HK-2 (cell line): ENCODE measurements at regions not wholly inside any gene's neighbourhood (a gene's known extent, or its start where the extent isn't known, plus 50 kb on each side); places are given as distances from the start of the nearest gene placed in this dataset.

Experiments
- DNase-seq: peaks from one replicate; pipeline ENCODE4 v3.0.0-alpha.2; 2018; ENCODE audit not compliant: unreplicated experiment

GRCh38 chr12:78792052-78792698 lies 72.4 kb upstream of the SYT1 start:
- DNase-seq, result no peak

- DNase-seq, result no peak
Measured at GRCh38 chr12:78793491-78793890, 71.1 kb upstream of the SYT1 start.

GRCh38 chr12:78793982-78794381 lies 70.6 kb upstream of the SYT1 start:
- no peak for DNase-seq

GRCh38 chr12:78795934-78796445 lies 68.6 kb upstream of the SYT1 start:
- no peak for DNase-seq

- no peak for DNase-seq
Measured at GRCh38 chr12:78797196-78797931, 67.2 kb upstream of the SYT1 start.

- no peak for DNase-seq
Measured at GRCh38 chr12:78799649-78800048, 64.9 kb upstream of the SYT1 start.

- DNase-seq, result peak; percentile 8
Measured at GRCh38 chr12:78802593-78802992, 62.0 kb upstream of the SYT1 start.

GRCh38 chr12:78804262-78804661 lies 60.3 kb upstream of the SYT1 start:
- no peak for DNase-seq
